DND-41 (cell line): ENCODE measurements at regions not wholly inside any gene's neighbourhood (a gene's known extent, or its start where the extent isn't known, plus 50 kb on each side); places are given as distances from the start of the nearest gene placed in this dataset.

Experiments used
- EZH2 ChIP-seq: IDR thresholded peaks from 3 replicates; pipeline ENCODE4 v1.6.1; 2012; ENCODE audit warnings: borderline replicate concordance, low read depth, mild to moderate bottlenecking, moderate library complexity, low read length, inconsistent platforms; ENCODE audit not compliant: severe bottlenecking
- TF ChIP-seq, protein P1 (sequence below): IDR thresholded peaks from 2 replicates; pipeline ENCODE4 v1.5.1; 2012; ENCODE audit warnings: borderline replicate concordance, low read length, moderate library complexity, mild to moderate bottlenecking; ENCODE audit not compliant: poor library complexity, severe bottlenecking; ENCODE audit errors: extremely low read depth

DNA sequence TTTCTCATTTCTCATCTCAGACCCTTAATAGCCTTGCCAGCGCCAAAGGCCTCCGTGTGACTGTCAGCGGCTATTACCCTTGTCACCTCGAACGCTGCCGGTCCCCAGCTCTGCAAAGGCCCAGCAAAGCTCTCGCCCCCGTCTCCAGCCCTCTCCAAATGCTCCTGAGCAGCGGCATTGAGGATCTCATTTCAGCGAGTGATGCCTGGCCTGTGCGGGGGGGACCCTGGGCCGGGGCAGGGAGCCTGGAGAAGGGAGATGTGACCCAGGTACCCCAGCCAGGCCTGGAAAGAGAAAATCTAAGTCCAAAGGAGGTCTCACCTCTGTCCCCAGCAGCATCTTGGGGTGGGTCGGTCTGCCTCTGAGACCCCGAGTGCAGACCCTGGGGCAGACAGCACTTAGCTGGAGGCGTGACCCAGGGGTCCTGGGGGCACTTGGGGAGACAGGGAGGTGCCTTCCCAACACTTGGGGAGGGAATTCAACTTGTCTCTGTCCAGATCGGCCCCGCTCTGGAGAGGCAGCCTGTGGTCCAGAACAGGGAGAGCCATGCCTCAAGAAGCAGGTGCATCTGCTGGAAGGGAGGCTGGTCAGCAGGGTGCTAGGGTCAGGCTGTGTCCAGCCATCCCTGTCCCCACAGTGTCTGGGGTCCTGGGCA lies 521.3 kb downstream of the TBC1D22A start:
- no peak for TF ChIP-seq EZH2
- TF ChIP-seq, protein P1, sequence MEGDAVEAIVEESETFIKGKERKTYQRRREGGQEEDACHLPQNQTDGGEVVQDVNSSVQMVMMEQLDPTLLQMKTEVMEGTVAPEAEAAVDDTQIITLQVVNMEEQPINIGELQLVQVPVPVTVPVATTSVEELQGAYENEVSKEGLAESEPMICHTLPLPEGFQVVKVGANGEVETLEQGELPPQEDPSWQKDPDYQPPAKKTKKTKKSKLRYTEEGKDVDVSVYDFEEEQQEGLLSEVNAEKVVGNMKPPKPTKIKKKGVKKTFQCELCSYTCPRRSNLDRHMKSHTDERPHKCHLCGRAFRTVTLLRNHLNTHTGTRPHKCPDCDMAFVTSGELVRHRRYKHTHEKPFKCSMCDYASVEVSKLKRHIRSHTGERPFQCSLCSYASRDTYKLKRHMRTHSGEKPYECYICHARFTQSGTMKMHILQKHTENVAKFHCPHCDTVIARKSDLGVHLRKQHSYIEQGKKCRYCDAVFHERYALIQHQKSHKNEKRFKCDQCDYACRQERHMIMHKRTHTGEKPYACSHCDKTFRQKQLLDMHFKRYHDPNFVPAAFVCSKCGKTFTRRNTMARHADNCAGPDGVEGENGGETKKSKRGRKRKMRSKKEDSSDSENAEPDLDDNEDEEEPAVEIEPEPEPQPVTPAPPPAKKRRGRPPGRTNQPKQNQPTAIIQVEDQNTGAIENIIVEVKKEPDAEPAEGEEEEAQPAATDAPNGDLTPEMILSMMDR = no peak
